ENCODE measurements at regions not wholly inside any gene's neighbourhood (a gene's known extent, or its start where the extent isn't known, plus 50 kb on each side); places are given as distances from the start of the nearest gene placed in this dataset.

DNA sequence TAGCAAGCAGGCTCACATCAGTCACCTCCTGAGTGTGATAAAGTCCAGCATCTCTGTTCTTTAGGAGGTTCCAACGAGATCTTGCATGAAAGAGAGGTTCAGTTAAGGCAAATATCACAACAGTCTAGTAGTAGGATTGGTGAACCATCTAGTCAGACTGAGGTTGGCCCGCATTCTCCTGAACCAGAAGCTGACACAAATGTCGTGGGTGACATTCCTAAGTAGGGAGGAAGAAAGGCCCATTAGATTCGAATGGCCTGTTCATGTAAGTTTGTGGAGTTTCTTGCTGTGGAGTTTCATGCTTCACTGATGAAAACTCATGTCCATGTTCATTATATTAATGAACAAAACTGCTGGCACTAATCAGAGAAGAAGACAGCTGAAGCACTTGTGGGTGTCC is 66.7 kb upstream of the XCR1 start:
- ATAC-seq (no peak), DNase-seq (ENCODE audit: missing footprints) (no peak)
- intact Hi-C loops (cut with DNase I) = no loop called here

DNA sequence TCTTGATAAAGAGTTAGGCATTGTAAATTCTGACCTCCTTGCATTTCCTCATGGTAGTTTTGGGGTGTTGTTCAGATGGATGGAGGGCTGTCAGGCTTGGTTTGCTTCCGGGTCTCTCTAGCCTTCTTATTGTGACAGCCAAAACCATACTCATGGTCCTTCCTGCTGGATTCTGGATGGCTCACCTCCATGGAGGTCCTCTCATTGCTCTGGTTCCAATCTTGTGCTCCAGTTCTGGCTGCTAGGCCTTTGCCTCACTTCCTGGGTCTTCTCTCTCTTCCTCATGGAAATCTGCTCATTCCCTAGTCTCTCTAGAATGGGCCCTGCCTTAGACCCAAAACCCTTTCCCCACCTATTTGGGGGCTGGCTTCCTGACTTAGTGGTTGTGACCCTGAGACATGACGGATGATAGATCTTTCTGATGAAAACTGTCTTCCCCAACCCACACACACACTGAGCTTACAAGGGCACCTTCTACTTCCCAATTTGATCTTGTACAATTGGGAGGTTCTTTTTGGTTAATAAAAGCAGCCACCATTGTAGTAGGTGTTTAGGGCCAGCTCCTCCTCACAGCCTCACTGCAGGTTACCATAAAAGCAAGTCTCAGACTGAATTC is 66.2 kb upstream of the XCR1 start:
- intact Hi-C loops (cut with DNase I) = no loop called here
- ATAC-seq (no peak), DNase-seq (ENCODE audit: missing footprints) (no peak)

DNA sequence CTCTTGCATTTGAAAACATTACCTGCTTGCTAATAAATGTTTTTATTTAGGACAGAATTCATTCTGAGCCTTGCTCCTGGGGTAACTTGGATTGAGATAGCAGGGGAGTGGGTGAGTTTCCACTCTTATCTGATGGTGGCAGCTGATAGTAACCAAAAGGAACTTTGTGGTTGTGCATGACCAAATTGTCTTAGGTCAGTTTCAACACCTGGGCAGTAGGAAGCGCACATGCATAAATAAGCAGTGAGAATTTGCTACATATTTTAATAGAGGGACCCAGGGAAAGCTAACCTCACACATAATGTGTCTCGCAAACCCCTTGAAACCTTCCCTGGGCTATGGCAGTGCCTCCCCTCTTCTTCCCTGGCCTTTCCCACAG is 65.4 kb upstream of the XCR1 start:
- no peak for ATAC-seq
- DNase-seq (ENCODE audit: missing footprints) = no peak
- intact Hi-C loops (cut with DNase I) = no loop called here

DNA sequence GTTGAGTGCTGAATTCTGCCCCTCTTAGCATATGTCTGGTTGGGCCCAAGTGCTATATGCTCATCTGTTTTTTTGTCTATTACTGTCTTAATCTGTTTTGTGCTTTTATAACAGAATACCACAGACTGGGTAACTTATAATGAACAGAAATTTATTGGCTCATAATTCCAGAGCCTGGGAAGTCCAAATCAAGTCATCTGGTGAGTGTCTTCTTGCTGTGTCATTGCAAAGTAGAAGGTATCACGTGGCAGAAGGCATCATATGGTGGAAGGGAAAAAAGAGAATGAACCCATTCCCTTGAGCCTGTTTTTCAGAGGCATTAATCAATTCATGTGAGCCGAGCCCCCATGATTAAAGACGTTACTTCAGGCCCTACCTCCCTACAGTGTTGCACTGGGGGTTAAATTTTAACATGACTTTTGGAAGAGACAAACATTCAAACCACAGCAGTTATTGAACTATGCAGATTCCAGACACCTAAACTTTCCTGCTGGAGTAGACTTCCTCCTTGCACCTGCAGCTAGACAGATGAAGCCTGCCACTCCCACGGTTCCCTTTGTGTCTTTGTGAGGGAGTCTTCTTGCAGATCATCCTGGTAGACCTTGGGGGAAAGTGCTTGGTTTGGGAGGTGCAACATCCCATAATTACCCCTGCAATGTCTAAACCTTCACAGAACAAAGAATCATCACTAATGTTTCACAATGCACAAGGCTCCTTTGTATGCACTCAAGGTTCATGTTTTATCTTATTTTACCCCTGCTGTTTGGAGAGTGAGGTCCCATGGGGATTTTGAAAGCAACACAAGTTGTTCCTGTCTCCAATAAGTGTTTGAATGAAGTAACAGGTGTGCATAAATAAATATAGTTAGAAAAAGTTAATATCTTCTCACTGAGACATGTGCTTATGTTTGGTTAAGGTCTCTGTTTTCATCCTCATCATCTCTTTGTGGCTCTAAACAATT is 64.7 kb upstream of the XCR1 start:
- no peak for DNase-seq (ENCODE audit: missing footprints)
- intact Hi-C loops (cut with DNase I) = no loop called here
- ATAC-seq = no peak

DNA sequence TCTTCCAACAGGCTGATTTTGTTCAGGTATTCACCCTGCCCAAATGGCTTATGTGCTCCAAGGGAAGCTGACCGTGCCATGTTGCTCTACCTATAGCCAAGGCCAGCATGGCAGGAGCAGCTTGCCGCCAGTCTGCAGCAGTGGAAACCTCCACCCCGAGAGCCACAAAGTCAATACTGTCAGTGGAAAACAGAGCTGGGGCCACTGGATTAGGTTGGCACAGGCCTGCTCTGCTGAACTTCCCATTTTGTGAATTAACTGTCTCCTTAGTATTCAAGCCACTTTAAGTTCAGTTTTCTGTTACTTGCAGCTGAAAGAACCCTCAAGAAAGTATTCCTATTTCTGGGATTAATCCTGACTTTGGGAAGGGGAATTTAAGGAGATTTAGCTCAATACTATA is 63.8 kb upstream of the XCR1 start:
- no peak for ATAC-seq
- no peak for DNase-seq (ENCODE audit: missing footprints)
- intact Hi-C loops (cut with DNase I) = no loop called here

DNA sequence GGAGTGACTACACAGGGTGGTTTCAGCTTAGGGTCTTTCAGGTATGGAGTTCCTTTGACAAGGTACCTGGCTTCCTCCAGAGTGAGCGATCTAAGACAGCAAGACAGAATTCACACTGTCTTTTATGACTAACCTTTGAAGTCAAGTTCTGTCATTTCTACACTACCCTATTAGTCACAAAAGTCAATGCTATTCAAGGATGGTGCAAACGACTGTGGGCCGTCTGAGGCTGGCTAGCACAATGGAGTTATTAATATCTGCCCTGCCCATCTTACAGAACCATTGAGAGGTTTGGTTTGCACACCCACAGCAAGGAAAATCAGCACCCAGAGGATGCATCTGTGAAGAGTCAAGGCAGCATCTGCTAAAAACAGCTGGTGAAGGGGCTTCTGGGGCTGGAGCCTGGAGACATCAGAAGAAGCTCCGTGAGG is 62.9 kb upstream of the XCR1 start:
- DNase-seq (ENCODE audit: missing footprints) (no peak), ATAC-seq (no peak)
- intact Hi-C loops (cut with DNase I) = no loop called here

DNA sequence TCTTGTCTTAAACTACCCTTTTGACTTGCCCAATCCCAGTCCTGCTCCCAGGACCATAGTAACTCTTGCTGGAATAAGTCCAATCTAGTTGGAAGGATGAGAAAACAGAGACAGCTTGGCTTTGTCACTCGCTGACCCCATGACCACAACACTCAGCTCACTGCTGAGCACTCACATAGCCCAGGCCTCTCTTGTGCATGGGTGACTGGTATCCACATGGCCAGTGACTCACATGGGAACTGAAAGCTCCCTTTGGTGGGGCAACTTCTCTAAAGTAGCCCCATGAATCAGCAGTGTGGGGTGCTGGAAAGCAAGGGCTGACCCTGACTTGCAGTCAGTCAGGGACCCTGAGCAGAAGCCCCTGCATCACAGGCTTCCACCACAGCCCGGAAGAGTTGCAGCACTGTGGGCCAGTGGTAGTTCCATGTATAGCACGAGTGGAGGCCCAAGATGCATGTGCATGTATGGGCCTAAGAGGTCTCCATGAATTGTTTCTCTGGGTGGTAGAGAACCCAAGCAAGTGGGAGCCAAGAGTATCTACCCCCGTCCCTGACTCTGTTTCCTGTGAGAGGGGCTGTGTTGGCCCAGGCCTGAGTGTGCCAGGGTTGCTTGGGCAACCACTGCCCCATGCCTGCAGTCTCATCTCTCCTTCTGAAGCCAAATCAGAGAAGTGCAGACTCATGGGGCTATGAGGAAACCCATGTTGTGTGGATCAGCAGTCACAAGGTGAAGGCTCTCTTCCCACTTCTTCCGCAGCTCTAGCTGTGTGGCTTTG is 62.1 kb upstream of the XCR1 start:
- ATAC-seq = peak; percentile 90
- intact Hi-C loops (cut with DNase I) = loop anchor here (5.0 kb wide), 1 partner anchor 283 kb away; the partner anchor contains the start of gene CCR5
- peak; percentile 83 for DNase-seq (ENCODE audit: missing footprints)

DNA sequence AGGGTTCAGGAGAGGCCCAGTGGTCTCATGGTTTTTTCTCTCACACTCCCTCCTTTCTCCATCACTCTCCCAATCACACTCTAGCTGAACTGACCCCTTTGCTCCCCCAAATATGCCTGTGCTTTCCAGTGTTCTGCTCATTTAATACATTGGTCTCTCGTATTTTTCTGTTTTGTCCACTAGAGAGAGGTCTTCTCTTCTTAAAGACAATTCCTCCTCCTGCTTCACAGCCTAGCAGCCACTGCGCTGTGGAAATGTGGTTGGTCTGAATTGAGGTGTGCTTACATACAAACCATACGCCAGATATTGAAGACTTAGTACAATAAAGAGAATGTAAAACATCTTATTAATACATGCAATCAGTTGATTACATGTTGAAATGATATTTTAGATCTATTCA is 60.6 kb upstream of the XCR1 start:
- intact Hi-C loops (cut with DNase I) = loop anchor here (5.0 kb wide), 1 partner anchor 284 kb away; the partner anchor contains the start of gene CCR5
- DNase-seq (ENCODE audit: missing footprints) = no peak

DNA sequence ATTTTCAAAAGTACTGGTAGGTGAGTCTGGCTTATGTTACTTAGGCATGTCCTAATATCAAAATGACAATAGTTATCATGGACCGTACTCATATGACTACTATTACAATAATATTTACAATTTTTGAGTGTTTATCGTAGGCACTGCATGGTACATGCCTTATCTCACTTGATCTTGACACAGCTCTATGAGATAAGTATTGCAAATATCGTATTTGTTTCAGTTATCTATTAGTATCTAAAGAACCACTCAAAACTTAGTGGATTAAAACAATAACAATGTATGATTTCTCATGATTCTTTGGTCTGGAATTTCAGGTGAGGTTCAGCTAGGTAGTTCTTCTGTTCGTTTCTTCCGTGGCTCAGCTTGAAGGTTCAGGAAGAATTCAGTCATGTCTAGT is 59.7 kb upstream of the XCR1 start:
- intact Hi-C loops (cut with DNase I) = loop anchor here (5.0 kb wide), 1 partner anchor 285 kb away; the partner anchor contains the start of gene CCR5
- DNase-seq (ENCODE audit: missing footprints) (no peak), ATAC-seq (no peak)

More for the DNA sequence above, 60.6 kb upstream of the XCR1 start:
- ATAC-seq = no peak

DNA sequence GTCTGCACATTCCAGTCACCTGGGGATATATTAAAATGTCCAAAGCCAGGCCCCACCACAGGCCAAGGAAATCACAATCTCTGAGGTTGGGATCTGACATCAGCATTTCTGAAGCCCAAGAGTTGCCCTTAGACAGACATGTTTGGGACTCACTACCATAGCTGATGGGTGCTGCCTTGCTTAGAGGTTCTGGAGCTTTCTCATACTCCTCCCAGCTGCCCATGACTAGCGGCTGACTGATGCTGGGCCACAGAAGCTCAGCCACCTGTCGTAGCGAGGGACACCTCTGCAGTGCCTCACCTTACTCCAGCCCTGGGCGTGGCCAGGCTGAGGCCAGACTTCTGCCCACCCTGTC is 58.8 kb upstream of the XCR1 start:
- ATAC-seq (no peak), DNase-seq (ENCODE audit: missing footprints) (no peak)
- intact Hi-C loops (cut with DNase I) = loop anchor here (5.0 kb wide), 1 partner anchor 286 kb away; the partner anchor contains the start of gene CCR5

DNA sequence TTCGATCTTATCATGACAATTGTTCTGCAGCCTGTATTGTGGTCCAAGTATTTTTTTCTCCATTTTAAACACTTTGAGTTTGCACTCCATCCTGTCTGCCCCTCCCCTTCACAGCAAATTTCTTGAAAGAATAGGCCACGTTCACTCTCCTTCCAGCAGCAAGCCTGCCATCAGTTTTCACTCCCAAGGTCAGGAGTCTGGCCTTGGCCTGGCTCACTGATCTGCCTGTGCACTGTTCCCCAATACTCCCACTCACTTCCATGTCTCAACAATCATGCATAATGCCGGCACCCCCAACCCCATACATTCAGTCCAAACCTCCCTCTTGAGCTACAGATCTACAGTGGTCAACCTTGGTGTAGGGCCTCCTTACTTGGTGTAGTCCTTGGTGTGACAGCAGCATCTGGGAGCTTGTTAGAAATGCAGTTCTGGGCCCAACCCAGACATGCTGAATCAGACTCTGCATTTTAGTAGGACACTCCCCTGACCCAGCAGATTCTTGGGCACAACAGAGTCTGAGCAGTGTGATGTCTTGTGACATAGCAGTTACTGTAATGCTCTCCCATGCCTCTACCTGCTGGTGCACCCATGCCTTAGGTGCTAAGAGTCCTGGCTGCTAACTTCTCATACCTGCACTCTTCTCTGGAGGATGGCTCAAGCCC is 58.3 kb upstream of the XCR1 start:
- DNase-seq (ENCODE audit: missing footprints) = no peak
- no peak for ATAC-seq
- intact Hi-C loops (cut with DNase I) = loop anchor here (5.0 kb wide), 1 partner anchor 287 kb away; the partner anchor contains the start of gene CCR5

DNA sequence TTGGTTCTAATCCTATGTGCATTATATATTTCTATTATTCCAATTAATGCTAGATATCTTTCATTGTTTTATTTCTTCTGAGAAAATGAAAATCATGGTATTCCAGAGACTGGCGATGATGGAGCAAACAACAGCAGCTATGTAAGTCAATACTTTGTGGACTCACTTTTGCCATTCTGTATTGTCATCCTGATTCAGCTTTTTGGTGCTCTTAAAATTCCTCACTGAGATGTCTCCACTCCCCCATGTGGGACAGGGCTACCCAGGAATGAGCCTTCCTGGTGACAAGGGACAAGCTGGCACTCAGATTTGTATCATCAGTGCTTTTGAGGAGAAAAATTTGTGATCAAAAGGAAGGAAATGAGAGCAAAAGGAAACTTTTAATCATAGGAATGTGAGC is 56.7 kb upstream of the XCR1 start:
- intact Hi-C loops (cut with DNase I) = no loop called here

DNA sequence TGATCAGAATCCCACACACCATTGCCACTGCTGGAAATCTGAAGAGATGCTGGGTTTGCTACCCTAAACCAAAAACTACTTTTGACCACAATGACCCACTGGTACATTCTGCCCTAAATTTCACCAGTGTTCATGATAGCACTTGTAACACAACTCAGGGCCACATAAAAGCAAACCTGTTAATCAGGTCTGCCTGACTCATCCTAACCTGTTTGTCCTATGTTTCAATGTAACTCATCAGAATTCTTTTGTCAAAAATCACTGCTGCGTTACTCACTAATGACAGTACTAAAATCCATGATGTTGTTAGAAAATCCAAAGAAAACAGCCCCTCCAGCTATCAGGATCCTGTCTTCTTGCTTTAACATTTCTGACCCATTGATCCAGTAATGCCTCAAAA is 55.6 kb upstream of the XCR1 start:
- ATAC-seq (no peak), DNase-seq (ENCODE audit: missing footprints) (no peak)
- intact Hi-C loops (cut with DNase I) = no loop called here

More for the DNA sequence above, 56.7 kb upstream of the XCR1 start:
- ATAC-seq = no peak
- no peak for DNase-seq (ENCODE audit: missing footprints)

DNA sequence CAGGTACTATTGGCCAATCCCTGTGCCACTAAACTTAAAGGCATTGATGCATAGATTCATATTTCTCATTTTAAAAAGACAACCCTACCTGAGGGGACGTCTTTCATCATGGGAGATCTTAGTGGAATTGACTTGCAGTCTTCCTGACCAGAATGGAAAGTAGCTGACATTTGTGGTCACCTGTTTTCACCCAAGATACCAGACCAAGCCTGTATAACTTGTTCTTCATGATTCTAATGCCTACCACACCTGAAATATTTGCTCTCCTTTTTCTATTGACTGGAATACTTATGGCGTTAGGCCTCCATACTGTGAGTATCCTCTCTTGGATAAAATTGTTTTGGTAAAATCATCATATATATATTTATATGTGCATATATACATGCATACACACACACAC is 54.7 kb upstream of the XCR1 start:
- intact Hi-C loops (cut with DNase I) = no loop called here
- DNase-seq (ENCODE audit: missing footprints) (no peak), ATAC-seq (no peak)

DNA sequence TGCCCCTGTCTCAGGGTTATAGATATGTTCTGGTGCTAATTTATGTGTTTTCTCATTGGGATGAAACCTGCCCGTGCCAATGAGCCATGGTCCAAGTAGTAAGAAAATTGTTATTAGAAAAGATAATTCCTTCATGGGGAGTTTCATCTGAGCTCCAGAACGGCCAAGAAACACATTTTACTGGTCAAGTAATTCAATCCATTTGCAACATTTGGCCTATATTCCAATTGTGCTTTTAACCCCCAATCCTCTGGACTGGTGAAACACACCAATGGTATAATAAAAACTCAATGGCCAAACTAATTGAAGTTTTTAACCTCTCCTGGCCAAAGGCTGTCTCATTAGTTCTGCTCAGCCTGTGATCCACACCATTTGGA is 53.7 kb upstream of the XCR1 start:
- no peak for DNase-seq (ENCODE audit: missing footprints)
- intact Hi-C loops (cut with DNase I) = no loop called here
- no peak for ATAC-seq

DNA sequence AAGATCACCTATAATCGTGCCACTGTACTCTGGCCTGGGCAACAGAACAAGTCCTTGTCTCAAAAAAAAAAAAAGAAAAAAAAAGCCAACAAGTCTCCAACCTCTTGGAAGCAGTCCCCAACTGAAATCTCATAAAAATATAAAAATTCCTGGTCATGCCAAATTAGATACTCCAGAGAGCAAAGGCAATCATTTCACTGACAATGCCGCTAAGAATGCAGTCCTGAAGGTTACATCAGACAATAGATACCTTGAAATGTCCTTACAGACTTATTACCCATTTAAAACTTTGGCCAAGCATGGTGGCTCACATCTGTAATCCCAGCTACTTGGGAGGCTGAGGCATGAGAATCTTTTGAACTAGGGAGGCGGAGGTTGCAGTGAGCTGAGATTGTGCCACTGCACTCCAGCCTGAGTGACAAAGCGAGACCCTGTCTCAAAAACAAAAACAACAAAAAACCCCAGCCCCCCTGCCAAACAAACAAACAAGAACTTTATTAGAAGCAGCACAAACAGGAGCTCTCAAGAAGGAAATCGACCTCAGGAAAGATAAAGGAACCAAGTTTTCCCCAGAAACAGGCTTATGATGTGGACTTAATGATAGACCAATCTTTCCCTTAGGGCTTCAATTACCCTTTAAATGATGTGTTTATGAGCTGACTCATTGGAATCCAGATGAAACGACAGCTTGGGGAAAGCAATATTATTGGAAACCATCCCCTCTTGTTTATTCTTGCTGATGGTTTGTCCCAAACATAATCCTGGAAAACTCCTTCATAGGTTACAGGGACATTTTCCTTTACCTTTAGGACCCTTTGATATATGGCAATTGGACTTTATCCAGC is 53.1 kb upstream of the XCR1 start:
- DNase-seq (ENCODE audit: missing footprints) (no peak), ATAC-seq (no peak)
- intact Hi-C loops (cut with DNase I) = no loop called here

DNA sequence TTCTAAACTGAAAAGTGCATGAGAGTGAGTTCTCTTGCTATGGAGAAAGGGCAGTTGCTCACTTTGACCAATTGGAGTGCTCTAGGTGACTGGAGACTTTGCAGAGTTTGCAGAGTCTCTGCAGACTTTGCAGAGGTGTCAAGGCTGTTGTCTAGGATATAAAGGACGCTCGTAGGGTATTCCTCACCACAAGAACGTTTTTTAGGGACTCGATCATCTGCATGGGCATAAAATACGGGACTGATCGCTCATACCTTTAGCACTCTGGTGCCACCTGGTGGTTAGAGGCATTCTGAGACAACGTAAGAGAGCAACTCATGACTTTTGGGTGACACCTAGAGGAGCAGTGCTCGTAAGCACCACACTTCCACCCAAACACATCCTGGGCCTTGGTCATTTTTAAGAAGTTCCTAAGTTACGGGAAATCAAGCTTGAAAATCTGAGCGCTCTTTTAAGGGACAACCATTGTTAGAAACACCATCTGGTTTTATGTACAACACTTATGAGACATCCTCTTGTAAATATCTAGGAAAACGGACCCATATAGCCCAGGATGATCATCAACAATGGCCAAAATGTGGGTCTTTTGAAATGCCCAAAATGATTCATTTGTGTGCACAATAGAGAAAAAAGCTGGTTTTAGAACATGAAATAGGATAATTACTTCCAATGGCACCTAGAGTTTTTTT is 51.6 kb upstream of the XCR1 start:
- DNase-seq (ENCODE audit: missing footprints) (peak; percentile 78), ATAC-seq (peak; percentile 96)
- intact Hi-C loops (cut with DNase I) = loop anchor here (1.0 to 10.0 kb wide), 4 partner anchors 141 to 564 kb away; partner anchors contain the start of gene LZTFL1
